Stimulated activated CD8-positive, alpha-beta memory T cell treated with anti-CD3 and anti-CD28 coated beads, Interleukin-7, amount 100 ng/mL, for 1 hour (primary cell): ENCODE measurements at regions not wholly inside any gene's neighbourhood (a gene's known extent, or its start where the extent isn't known, plus 50 kb on each side); places are given as distances from the start of the nearest gene placed in this dataset.
A peak's percentile ranks its signal among the peaks of the same experiment; 100 is the strongest.

Source experiments
- DNase-seq, 2 donors: peaks; one replicate each; pipeline ENCODE4 v3.0.0-alpha.2; 2020; ENCODE audit warnings: low read depth in 2 of 2

DNA sequence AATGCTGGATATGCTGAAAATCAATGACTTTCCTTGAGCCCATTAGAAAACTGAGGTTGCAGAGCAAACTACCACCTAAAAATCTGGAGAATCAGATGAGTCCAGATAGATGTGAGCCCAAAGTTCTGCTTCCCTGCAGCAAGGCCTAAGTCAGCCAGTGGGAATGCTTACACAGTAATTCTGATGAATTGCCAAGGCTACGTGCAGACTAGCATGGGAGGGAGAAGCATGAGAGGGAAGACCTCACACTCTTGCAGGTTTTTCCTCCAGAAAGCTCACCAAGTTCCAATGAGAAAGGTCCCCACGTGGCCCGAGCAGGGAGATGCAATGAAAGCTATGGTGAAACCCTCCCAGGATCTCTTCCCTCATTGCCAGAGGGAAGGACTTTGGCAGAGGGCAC is 104.8 kb upstream of the SIRPA start:
- no peak for DNase-seq

DNA sequence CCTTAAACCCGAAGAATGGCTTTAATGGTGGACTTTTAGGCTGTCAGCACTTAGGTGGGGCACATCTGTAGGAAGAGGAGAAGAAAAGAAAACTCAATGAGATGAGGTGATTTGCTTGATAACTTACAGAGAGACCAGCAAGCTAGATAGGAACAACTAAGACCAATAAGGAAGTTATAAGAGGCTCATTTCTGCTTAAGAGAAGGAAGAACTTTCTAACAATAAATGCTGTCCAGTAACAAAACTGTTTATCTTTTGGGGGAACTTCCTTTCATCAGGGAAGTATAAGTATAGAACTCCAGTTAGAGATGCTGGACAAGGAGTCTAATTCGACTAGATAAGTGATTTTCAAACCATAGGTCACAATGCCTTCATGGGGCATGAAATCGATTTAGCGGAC is 107.2 kb upstream of the SIRPA start:
- DNase-seq: no peak

DNA sequence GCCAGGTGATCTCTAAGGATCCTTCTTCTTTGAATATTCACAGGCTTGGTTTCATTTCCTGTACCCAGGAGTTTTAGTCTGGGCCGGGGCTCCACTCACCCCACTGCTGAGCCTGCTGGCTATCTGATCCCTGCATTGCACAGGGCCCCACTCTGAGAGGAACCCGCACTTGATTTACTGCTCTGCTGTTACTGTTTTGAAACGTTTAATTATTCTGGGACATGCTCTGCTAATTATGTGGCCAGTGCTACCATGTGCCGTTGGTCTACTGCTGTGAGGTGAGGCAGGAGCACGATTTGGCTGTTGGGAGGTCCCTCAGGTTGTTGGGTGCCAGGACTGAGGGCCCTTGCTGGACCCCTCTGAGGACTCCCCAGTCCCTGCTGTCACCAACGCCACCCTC is 108.7 kb upstream of the SIRPA start:
- DNase-seq: no peak

DNA sequence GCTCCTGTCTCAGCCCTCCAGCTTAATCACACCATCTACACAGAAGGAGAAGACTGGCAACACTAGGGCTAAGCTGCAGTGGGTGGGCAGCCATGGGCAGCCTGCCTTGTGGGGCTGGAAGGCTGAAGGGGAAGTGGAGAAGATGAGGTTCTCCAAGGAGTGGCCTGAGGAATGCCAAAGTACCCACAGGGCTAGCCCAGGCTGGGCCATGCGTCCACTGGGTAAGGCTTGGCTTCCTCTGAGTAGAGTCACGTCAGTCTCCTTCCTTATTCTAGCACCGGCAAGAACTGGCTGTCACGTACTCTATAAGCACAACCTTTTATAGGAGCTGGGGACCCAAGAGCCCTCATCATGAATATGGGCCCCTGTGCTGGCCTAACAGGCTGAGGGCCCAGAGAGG is 110.6 kb upstream of the SIRPA start:
- DNase-seq: no peak

DNA sequence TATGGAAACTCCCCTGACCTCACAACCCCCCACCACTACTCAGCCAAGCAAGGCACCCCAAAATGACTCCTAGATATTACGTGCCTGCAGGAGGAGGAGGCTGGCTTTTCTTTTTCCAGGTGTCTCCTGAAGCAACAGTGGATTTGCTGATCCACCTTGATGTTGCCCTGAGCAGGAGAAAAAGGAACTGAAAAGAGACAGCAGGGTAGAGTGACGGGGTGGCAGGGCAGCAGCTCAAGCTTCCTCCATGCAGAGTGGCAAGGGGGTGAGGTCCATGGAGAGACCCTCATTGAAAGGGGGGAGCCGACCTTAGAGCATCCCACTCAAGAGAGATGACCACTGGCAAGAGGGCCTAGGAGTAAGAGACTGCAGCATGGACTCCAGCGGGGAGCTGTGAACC is 112.0 kb upstream of the SIRPA start:
- DNase-seq: no peak

DNA sequence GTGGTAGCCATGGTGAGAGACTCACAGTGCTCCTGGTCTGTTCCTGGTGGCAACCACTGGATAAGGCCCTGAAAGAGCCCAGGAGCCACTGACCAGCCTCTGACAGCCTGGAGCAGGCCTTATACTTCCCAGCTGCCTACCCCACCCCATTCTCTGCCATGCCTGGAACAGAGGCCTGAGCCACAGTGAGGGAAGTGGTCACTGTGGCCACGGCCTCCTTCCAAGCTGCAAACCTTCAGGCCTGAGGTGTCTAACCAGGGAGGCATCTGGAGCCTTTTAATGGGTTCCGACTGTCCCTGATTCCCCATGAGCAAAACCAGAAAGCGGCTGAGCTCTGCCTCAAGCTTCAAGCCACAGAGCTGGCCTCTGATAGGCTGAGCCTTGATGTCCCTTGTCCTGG is 113.0 kb upstream of the SIRPA start:
- DNase-seq: no peak

DNA sequence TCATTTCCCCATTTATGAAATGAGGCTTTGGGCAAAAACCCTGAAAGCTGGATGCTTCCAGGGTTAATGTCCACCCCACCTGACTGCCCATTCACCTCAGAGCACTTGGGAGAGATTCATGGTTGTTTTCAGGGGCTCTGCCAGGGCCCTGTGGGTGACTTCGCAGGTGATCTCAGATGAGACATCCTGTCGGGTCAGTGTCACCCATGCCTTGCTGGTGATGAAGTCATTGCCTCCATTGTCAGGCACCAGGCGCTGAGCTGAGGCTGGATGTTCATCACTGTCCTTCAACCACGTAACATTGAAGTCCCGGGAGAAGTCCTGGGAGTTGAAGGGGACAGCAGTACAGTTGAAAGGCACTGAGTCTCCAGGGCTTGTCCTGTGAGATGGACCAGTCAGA is 115.6 kb upstream of the SIRPA start:
- DNase-seq: no peak

DNA sequence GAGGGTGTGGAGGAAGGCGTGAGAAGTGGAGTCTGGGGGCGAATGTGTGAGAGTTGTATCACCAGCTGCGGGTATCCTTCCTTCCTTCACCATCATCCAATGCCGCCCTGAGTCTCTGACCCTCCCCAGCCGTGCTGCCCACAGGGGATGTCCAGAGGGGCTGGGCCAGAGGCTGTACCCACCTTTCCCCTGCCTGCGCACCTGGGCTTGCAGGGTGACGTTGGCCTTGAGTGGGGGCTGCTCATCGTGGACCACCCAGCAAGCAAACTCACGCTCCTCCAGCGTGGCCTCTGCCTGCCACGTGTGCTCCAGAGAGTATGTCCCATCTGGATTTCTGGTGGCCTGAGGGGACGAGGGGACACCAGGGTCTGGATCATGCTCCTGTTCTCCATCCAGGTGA is 116.9 kb upstream of the SIRPA start:
- DNase-seq: no peak

DNA sequence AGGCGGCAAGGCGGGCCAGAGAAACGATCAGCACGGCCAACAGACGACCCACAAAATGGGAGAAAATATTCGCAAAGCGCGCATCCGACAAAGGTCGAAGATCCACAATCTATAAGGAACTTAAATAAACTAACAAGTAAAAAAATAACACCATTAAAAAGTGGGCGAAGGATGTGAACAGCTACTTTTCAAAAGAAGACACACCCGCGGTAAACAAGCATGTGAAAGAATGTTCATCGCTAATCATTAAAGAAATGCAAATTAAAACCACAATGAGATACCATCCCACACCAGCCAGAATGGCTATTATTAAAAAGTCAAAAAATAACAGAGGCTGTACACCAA is 117.8 kb upstream of the SIRPA start:
- DNase-seq: no peak

DNA sequence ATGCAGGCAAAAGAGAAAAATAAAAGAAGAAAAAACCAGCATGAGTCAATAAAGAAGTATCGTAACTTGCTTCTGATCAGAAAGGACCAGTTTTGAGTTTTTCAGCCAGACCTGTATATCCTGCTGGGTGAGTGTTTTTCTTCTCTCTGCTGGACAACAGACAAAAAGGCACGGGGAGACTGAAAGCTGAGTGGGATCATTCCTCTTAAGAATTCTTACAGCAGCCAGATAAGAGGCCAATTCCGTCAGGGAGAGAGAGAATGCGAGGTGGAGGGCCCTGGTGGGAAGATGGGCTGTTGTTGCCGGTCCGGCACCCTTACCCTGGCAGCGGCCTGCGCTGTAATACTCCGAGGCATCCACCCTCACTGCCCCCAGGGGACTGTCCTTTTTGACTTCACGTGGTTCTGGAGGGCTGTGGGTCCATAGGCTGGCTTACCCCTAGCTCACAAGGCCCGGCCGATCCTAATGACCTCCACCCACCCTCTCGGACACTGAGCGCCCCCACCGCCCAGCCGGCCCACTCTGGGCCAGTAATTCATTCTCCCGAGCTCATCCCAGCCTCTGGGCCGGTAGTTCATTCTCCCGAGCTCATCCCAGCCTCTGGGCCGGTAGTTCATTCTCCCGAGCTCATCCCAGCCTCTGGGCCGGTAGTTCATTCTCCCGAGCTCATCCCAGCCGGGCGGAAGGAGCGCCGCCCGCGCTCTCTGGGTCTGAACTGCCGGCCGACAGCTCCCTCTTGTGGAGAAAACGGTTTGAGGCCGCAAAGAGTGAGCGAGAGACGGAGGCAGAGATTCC is 118.3 kb upstream of the SIRPA start:
- peak; percentile 67 to 77 for DNase-seq

DNA sequence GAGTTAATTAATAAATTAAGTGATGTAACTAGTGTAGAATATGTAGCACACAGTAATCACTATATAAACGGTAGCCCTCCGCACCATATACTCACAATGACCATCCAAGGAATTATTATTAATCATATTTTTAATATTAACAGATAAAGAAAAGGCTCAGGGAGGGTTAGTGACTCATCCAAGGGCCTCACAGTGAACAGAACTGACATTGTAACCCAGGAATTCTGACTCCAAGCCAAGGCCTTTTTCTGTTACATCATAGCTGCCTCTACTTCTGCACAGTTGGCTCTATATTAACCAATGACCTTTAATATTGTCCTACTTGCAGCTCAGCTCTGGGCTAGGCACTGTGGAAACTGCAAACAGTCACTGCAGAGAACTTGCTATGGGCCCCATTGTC is 117.5 kb upstream of the SIRPG start:
- DNase-seq: no peak

DNA sequence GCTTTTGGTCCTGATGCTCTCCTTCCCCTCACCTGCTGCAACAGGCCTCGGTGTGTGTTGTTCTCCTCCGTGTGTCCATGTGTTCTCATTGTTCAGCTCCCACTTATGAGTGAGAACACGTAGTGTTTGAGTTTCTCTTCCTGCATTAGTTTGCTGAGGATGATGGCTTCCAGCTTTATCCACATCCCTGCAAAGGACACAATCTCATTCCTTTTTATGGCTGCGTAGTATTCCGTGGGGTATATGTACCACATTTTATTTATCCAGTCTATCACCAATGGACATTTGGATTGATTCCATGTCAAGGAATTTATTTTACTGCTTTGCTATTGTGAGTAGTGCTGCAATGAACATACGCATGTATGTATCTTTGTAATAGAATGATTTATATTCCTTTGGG is 116.9 kb upstream of the SIRPG start:
- DNase-seq: no peak

DNA sequence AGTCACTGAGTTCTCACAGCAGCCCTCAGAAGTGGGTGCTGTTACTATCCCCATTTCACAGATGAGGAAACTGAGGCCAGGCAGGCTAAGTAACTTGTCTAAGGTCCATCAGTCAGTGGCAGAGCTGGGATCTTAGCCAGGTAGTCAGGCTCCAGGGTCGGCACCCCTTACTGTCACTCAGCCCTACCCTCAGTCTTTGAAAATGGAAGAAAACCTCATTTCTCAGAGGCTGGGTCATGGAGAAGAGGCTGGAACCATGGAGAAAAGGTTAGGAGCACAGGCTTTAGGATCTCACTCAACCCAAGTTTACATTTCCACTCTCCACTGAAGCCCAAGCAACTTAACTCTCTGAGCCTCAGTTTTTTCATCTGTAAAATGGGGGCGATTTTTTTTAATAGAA is 116.2 kb upstream of the SIRPG start:
- DNase-seq: no peak

DNA sequence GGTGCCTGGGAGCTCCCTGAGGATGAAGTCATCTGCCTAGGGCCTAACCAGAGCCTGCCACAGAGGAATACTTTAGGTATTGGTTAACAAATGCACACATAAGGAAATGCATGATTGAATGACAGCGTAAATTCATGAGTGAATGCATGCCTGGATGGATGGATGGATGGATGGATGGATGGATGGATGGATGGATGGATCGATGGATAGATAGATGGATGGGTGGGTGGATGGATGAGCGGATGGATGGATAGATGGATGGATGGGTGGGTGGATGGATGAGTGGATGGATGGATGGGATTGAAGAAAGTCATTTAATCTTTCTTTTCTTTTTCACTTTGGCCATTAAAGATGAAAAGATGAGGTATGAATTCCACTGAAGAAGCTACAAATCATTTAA is 111.9 kb upstream of the SIRPG start:
- no peak for DNase-seq

DNA sequence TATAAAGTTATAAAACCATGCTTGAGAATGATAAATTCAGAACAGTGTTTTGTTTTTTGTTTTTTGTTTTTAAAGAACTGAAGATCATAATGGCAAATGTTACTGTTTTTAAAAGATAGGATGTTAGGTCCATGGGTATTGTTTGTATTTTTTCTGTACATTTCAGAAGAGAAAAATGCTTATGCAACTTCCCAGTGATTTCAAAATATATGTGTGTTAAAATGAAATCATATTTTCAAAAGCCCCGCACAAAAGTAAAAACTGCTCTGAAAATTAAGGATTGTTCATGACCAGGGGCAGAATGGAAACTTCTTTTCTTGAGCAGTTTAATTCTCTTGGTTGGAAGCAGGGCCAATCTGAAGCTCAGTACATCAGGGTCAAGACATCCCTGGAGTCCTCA is 109.2 kb upstream of the SIRPG start:
- no peak for DNase-seq

DNA sequence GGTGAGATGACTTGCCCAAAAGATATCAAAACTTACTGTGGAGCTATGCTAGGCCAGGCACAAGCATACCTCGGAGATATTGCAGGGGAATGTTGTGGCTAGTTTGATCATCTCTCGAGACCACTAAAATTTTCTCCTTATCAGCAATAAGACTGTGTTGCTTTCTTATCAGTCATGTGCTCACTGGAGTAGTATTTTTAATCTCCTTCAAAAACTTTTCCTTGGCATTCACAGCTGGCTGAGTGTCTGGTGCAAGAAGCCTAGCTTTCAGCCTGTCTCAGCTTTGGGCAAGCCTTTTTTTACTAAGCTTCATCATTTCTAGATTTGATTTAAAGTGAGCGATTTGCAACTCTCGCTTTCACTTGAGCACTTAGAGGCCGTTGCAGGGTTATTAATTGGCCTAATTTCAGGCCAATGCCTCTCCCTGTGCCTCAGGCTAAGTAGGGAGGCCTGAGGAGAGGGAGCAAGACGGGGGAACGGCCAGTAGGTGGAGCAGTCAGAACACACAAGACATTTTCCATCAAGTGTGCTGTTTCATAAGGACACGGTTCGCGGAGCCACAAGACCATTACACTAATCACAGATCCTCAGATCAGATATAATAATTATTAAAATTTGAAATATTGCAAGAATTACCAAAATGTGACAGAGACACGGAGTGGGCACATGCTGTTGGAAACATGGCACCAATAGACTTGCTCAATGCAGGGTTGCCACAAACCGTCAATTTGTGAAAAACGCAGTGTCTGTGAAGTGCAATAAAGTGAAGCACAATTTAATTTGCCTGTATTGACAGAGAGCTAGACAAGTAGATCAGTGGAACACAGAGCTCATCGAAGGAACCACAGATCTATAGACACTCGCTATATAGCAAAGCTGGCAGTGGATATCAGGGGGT is 106.8 kb upstream of the SIRPG start:
- peak; percentile 20 to 35 for DNase-seq

DNA sequence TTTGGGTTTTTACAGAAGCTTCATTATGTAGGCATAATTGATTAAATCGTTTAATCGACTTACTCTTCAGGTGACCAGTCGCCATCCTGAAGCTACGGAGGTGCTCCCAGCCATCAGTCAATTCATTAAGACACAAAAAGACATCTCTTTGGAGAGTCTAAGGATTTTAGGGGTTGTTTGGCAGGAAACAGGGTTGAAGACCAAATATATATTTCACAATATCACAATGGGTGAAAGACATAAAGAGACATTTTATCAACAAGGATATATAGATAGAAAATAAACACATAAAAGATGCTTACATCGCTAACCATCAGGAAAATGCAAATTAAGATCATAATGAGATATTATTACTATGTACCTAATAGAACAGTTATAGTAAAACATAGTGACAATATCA is 104.0 kb upstream of the SIRPG start:
- DNase-seq: no peak

DNA sequence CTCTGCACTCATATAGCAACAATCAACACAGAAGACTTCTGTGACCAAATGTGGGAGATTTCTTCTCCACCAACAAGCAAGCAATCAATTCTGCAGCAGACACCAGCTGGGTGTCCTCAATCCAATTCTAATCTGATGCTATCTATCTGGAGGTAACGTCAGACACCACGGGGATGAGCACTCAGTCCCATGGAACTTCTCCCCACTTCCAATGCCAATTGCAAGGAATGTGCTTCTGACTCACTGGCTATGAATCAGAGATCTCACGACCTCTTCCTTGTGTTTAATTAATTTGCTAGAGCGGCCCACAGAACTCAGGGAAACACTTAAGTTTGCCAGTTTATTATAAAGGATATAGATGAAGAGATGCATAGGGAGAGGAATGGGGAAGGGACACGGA is 103.5 kb upstream of the SIRPG start:
- DNase-seq: no peak

DNA sequence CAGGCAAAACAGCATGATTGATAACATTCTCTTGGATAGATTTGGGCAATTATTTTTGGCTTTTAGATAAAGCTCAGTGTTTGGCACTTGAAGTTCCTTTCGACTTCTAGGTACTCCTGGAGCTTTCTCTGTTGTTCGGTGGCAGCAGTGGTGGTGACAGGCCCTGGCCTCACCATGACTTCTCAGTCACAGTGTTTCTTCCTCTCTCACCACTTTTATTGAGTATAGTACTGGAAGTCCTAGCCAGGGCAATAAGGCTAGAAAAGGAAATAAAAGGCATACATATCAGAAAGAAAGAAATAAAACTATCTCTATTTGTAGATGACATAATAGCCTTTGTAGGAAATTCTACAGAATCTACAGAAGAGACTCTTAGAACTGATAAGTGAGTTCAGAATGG is 101.2 kb upstream of the SIRPG start:
- DNase-seq: no peak

DNA sequence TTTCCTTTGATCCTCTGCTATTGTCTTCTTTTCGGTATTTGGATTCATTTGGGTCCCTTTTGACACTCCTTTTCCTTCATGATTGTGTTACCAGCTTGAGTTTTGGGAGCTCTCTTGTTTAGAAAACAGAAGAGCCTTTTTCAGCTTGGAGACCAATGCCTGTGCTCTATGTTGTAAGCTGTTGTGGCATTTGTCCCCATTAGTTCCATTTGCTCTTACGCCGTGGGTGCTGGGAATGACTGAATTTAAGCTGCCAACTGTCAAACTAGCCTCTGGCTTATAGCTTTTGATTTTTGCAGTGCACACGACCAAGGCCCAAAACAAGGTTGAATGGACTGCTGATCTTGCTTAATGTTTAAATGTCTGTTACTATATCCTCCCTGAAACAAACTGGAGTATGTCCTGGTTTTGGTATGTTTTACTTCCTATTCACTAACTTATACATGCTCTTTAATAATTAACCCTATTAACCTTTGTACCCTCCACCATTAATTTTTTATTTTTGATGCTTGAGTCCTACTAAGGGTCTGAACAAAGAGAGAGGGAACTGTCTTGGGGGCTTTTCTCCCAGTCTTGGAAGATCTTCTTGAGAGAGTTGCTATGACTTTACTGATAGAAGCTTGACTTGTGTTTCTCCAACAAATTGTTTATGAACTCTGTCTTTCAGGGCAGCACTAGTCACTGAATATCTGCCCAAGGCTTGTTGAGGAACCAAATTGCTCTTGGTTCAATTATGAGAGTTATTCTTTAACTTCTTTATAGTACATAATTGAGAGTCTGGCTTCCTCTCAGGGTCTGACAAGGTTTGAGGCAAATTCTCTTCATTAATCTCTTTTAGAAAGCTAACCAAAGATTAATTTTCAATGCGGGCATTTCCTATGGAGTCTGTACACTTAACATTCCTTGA is 100.3 kb upstream of the SIRPG start:
- no peak for DNase-seq

DNA sequence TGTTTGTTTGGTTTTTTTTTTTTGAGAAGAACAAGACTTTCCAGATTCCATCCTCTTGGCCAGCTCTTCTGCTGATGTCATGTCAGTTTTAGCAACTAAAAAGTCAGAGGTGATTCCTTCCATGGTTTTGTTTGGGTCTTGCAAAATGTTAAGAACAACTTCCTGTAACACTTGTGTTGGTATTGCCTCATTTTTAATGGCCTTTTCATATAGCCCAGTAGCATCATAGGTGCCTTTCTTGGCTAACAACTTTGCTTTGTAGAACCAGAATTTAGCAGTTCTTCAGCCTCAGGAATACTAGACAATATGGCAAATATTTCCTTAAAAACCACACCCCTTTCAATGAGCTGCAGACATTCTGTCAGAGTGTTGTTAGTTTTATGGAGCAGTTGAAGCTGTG is 99.5 kb upstream of the SIRPG start:
- no peak for DNase-seq

DNA sequence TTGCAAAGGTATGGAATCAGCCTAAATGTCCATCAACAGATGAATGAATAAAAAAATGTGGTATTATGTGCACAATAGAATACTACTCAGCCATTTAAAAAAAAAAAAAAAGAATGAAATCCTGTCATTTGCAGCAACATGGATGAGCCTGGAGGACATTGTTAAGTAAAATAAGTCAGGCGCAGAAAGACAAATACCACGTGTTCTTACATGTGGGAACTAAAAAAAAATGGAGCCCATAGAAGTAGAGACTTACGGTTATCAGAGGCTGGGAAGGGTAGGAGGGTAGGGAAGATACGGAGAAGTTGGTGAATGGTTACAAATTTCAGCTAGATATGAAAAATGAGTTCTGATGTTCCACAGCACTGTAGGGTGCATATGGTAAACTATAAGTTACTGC is 97.2 kb upstream of the SIRPG start:
- no peak for DNase-seq
